Muscle of leg (tissue), 3 donors: ENCODE measurements at regions not wholly inside any gene's neighbourhood (a gene's known extent, or its start where the extent isn't known, plus 50 kb on each side); places are given as distances from the start of the nearest gene placed in this dataset.

ENCODE experiments used
- DNase-seq: peaks from one replicate; pipeline ENCODE4 v3.0.0; 2013
- H3K27ac ChIP-seq: one replicate; pipeline ENCODE4 v1.5.1; 2013; ENCODE audit warnings: mild to moderate bottlenecking, low read length, control low read depth
- H3K27me3 ChIP-seq: one replicate; pipeline ENCODE4 v1.6.1; 2013; ENCODE audit warnings: low read length; ENCODE audit not compliant: control insufficient read depth, insufficient read depth
- H3K36me3 ChIP-seq: one replicate; pipeline ENCODE4 v1.6.1; 2013; ENCODE audit warnings: low read length; ENCODE audit not compliant: control insufficient read depth, insufficient read depth
- H3K4me1 ChIP-seq: one replicate; pipeline ENCODE4 v1.6.1; 2013; ENCODE audit warnings: low read length; ENCODE audit not compliant: control insufficient read depth, insufficient read depth
- H3K4me3 ChIP-seq: one replicate; pipeline ENCODE4 v1.5.1; 2013; ENCODE audit warnings: low read length, control low read depth
- H3K9me3 ChIP-seq: replicated peaks from 2 replicates; pipeline ENCODE4 v1.6.1; 2013; ENCODE audit warnings: low read depth, low read length; ENCODE audit not compliant: control insufficient read depth
- WGBS: methylation state at CpG from one replicate; pipeline ENCODE4 v1.1.5; 2013; ENCODE audit warnings: missing lambda C conversion rate; ENCODE audit not compliant: insufficient coverage; 5-methylcytosine and 5-hydroxymethylcytosine counted together

DNA sequence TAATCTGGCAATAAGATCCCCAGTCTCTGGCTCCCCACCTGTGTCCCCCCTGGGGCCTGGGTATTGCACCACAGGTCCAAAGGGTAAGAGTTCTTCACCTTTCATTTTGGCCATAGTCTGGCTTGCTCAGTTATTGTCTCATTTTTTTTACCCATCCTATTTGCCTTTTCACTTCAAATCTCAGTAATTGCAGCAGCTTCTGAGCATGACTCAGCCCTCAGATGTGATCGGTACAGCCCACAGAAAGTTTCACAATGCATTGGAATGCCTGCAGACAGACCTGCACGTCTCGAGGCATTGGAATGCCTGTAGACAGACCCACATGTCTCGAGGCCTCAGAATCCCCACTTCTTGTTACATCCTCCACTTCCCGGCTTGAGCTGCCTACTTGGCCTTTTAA lies 173.6 kb downstream of the NUFIP1 start:
- no peak for DNase-seq
- no peaks in the 10 kb centered on the region for H3K36me3 ChIP-seq
- no peak overlapping the region for H3K27ac ChIP-seq
- no peaks in the 10 kb centered on the region for H3K4me1 ChIP-seq
- no peak overlapping the region for H3K4me3 ChIP-seq
- H3K9me3 ChIP-seq, result no peaks in the 10 kb centered on the region
- H3K27me3 ChIP-seq, result peaks cover 2% of the 10 kb centered on the region
- WGBS, result 38% methylated on average over 5 of the region's 5 CpGs

DNA sequence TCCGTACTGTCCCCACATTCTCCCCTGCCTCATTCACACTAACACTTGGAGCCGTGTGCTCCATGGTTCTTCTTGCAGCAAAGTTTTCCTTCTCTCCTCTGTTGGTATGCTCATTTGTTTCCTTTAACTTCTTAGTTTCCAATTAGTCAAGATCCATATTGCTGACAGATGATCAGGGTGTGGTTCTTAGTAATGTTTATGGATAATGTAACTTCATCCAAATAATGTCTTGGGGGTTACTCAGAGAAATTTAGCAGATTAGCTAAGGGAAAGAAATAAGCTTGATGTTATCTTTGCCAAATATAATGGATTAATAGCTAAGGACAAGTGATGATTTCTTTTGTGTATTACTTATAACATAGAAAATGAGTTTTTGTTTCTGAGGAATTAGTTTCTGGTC lies 174.4 kb downstream of the NUFIP1 start:
- H3K4me3 ChIP-seq, result no peak overlapping the region
- H3K4me1 ChIP-seq, result no peaks in the 10 kb centered on the region
- no peaks in the 10 kb centered on the region for H3K9me3 ChIP-seq
- WGBS, result 100% methylated on average over 1 of the region's 2 CpGs
- DNase-seq, result no peak
- no peaks in the 10 kb centered on the region for H3K36me3 ChIP-seq
- no peak overlapping the region for H3K27ac ChIP-seq
- H3K27me3 ChIP-seq, result no peaks in the 10 kb centered on the region

DNA sequence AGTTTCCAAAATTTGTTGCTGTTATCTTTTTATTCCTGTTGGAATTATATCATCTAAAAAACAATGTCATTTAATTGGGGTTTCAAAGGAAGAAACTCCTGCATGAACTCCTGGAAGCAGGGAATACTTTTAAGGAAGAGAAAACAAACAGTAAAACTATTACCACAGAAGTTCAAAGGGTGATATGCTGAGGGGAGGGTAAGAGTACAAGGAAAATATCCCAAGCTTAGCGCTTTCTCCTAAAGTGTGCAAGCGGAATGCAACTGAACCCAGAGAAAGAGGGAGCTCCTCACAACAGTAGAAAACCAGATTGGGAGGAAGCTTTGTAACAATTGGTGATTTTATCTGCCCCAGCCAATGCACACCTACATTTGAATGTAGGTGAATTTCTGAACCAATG lies 175.1 kb downstream of the NUFIP1 start:
- Histone ChIP-seq H3K36me3 (no peaks in the 10 kb centered on the region), H3K4me1 (no peaks in the 10 kb centered on the region), H3K9me3 (no peaks in the 10 kb centered on the region), H3K27ac (no peak overlapping the region), H3K27me3 (no peaks in the 10 kb centered on the region), H3K4me3 (no peak overlapping the region)
- no CpG with 5 or more reads among the region's 2 CpGs for WGBS
- DNase-seq, result no peak

DNA sequence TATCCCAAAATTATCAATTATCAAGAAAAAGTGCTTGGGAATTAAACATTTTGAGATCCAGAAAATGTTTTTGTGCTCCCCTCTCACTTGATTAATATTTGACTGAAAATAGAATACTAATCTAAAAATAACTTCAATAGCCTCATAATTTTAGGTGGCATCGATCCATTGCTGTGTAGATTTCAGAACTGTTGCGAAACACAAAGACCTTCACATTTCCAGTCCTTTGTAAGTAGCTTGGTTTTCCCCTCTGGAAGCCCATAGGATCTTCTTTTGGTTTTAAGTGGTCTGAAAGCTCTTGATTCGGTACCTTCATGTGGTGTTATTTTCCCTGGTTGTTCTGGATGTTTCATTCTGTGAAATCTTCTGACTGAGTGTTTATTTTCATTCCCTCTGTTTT lies 176.5 kb downstream of the NUFIP1 start:
- no peak overlapping the region for H3K4me3 ChIP-seq
- no peak for DNase-seq
- no peaks in the 10 kb centered on the region for H3K9me3 ChIP-seq
- no peak overlapping the region for H3K27ac ChIP-seq
- H3K4me1 ChIP-seq, result no peaks in the 10 kb centered on the region
- no CpG with 5 or more reads among the region's 3 CpGs for WGBS
- no peaks in the 10 kb centered on the region for H3K36me3 ChIP-seq
- H3K27me3 ChIP-seq, result no peaks in the 10 kb centered on the region

DNA sequence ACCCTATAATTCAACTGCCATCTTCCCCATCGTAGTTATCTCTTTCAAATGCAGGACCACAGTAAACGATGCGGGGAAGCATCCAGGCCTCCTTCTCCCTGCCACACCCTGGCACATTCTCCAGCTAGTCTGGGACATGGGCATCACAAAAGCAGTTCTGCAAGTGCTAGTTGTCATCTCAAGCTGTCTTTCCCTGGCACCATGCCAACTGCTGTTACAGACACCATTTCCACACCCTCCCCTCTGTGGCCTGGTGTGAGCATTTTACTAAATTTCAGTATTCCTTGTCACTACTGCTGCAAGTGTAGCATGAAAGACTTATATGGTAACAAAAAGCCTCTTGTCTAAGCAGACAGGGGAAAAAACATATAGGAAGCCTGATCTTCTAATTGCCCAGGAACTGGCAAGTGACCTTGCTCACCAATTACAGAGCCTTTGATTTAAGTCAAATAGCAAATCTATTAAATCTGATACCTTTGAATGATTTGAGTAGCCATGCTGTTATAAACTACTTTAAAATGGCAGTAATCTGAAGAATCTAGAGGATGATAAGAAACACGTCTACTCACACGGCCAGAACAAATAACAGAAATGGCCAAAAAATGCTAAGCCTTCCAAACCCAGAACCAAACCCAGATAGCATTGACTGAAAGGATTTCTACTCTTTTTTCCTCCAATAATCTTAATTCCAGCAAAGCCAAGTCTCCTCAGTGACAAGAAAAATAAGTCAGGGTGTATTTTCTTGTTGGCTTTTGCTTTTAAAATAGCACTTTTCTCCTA lies 179.0 kb downstream of the NUFIP1 start:
- Histone ChIP-seq H3K27me3 (no peaks in the 10 kb centered on the region), H3K9me3 (no peaks in the 10 kb centered on the region), H3K36me3 (no peaks in the 10 kb centered on the region), H3K4me1 (no peaks in the 10 kb centered on the region), H3K4me3 (no peak overlapping the region), H3K27ac (no peak overlapping the region)
- WGBS, result 82% methylated on average over 3 of the region's 5 CpGs
- peak; percentile 43 for DNase-seq

DNA sequence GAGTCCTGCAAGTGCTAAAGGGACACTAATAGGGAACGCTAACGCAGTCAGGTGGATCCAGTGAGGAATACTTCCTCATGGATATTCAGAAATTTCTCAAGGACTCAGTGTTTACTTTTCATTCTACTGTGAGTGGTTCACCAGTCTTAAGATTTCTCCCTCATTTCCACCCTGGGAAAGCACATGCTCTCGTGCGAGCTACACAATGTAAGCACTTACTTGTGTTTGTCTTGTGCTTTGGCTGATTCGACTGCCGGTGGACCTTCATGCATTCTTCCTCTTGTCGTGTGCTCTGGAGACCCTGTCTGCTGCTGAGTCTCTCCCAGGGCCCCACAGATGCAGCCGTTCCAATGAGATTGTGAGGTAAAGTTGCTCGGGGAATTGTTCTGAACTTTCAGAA lies 180.1 kb downstream of the NUFIP1 start:
- Histone ChIP-seq H3K27ac (no peak overlapping the region), H3K27me3 (no peaks in the 10 kb centered on the region), H3K36me3 (no peaks in the 10 kb centered on the region), H3K4me3 (no peak overlapping the region), H3K9me3 (no peaks in the 10 kb centered on the region), H3K4me1 (no peaks in the 10 kb centered on the region)
- no peak for DNase-seq
- 78% methylated on average over 6 of the region's 9 CpGs for WGBS

DNA sequence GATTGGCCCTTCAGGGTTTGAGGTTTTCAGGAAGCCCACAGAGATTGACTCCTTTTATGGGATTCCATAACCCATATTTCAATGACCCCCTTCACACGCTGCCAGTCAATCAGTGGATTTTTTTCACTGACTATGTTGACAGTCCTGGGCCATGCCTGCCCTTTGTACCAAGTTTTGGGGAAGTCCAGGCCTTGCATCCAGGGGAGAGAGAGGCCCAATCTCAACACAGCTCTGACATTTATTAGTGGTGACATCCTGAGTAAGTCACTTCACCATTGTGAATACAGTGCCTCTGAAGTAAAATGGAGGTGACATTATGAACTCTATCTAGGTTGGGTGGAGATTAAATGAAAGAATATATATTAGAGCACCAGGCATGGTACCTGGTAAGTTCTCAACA lies 181.1 kb downstream of the NUFIP1 start:
- H3K4me3 ChIP-seq, result no peak overlapping the region
- H3K9me3 ChIP-seq, result no peaks in the 10 kb centered on the region
- H3K27ac ChIP-seq, result no peak overlapping the region
- 100% methylated on average over 1 of the region's 1 CpG for WGBS
- no peaks in the 10 kb centered on the region for H3K27me3 ChIP-seq
- H3K4me1 ChIP-seq, result no peaks in the 10 kb centered on the region
- no peak for DNase-seq
- no peaks in the 10 kb centered on the region for H3K36me3 ChIP-seq

DNA sequence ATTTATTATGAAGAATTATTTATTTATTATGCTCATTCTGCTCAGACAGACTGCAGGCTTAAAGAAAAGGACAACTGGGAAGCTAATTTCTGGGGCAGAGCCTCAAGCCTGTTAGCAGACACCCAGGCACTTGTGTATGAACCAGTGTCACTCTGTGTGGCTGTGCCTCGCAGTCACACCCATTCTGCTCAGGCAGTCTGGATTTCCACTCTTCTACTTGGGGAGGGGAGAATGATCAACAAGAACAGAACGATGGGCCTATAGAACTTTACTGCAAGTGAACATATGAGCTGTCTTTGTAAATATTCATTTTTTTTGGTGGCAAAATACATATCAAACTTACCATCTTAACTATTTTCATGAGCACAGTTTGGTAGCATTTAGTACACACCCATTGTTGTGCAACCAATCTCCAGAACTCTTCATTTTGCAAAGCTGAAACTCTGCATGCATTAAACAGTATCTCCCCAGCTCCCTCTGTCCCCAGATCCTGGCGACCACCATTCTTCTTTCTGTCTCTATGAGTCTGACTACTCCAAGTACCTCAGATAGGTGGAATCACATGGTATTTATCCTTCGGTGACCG lies 181.7 kb downstream of the NUFIP1 start:
- no peaks in the 10 kb centered on the region for H3K4me1 ChIP-seq

DNA sequence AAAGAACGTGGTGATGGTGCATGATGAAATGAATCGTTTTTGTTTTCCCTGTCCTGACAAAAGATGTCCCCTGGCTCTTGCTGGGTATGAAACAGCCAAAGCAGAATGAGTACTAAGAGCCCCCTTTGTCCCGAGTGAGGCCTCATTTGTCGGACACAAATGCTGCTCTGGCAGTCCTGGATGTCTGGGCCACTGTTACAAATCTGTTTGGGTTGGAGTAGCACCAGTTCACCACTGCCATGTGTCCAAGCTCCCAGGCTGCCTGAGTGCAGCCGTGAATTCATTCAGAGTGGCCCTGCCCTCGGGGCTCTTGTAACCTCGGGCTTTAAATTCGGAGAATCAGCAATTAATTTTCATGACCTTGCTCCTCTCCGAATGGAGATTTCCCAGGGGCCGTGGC lies 182.4 kb downstream of the NUFIP1 start:
- 88% methylated on average over 10 of the region's 10 CpGs for WGBS
- DNase-seq, result no peak
- Histone ChIP-seq H3K4me3 (no peak overlapping the region), H3K36me3 (no peaks in the 10 kb centered on the region), H3K27ac (no peak overlapping the region), H3K27me3 (no peaks in the 10 kb centered on the region), H3K4me1 (no peaks in the 10 kb centered on the region), H3K9me3 (no peaks in the 10 kb centered on the region)

More for the DNA sequence above, 181.7 kb downstream of the NUFIP1 start:
- no peaks in the 10 kb centered on the region for H3K9me3 ChIP-seq
- WGBS, result 100% methylated on average over 1 of the region's 5 CpGs
- no peak for DNase-seq
- no peaks in the 10 kb centered on the region for H3K27me3 ChIP-seq
- no peak overlapping the region for H3K4me3 ChIP-seq
- H3K27ac ChIP-seq, result no peak overlapping the region
- H3K36me3 ChIP-seq, result no peaks in the 10 kb centered on the region

DNA sequence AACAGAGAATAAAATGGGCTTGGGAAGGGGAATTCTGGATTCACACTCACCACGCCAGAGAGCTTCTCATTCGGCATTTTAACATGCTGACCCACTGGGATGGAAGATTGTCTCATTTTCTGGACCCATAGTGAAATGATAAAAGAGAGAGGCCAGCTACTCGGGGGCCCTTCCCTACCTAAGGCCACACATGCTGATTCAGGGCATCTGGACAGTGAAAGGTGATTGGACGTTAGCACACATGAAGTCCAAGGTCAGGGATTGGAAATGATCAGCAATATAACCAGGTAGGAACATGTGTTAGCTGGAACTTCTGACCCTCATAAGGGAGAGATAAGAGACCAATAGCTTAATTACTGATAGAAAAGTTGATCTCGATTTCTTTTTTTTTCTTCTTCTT lies 183.7 kb downstream of the NUFIP1 start:
- 100% methylated on average over 2 of the region's 5 CpGs for WGBS
- H3K9me3 ChIP-seq, result no peaks in the 10 kb centered on the region
- no peak for DNase-seq
- no peaks in the 10 kb centered on the region for H3K4me1 ChIP-seq
- no peaks in the 10 kb centered on the region for H3K27me3 ChIP-seq
- no peak overlapping the region for H3K27ac ChIP-seq
- H3K36me3 ChIP-seq, result no peaks in the 10 kb centered on the region
- no peak overlapping the region for H3K4me3 ChIP-seq
